SK-N-SH treated with all-trans-retinoic acid at 6 μM for 48 hours (cell line): ENCODE measurements at regions not wholly inside any gene's neighbourhood (a gene's known extent, or its start where the extent isn't known, plus 50 kb on each side); places are given as distances from the start of the nearest gene placed in this dataset.

Experiments
- ATAC-seq: fragments of 200-7000 bp; cut with Tn5 transposase; 3 replicates; pipeline ENCODE4 v1.9.1; 2020; ENCODE audit warnings: mild to moderate bottlenecking, moderate library complexity
- ARNTL ChIP-seq: fragments of 450-650 bp; formaldehyde crosslinking; IDR thresholded peaks from 2 replicates; pipeline ENCODE4 v1.5.0; 2020; ENCODE audit warnings: low read depth, mild to moderate bottlenecking, moderate library complexity, borderline replicate concordance
- BACH2 ChIP-seq: fragments of 250-450 bp; sonication (Bioruptor Pico); IDR thresholded peaks from 2 replicates; pipeline ENCODE4 v1.9.0; 2021; ENCODE audit warnings: mild to moderate bottlenecking, borderline replicate concordance
- CSDC2 ChIP-seq: fragments of 250-450 bp; sonication (Bioruptor Pico); IDR thresholded peaks from 2 replicates; pipeline ENCODE4 v1.5.0; 2020; ENCODE audit warnings: mild to moderate bottlenecking, moderate library complexity
- ESRRG ChIP-seq: fragments of 250-450 bp; sonication (Bioruptor Pico); IDR thresholded peaks from 2 replicates; pipeline ENCODE4 v1.6.1; 2021; ENCODE audit warnings: mild to moderate bottlenecking
- GLIS3 ChIP-seq: fragments of 250-450 bp; sonication (Bioruptor Pico); IDR thresholded peaks from 2 replicates; pipeline ENCODE4 v1.5.0; 2020; ENCODE audit warnings: mild to moderate bottlenecking, moderate library complexity
- ISL1 ChIP-seq: fragments of 250-450 bp; sonication (Bioruptor Pico); IDR thresholded peaks from 2 replicates; pipeline ENCODE4 v2.1.2; 2022; ENCODE audit warnings: mild to moderate bottlenecking, moderate library complexity
- OSR1 ChIP-seq: fragments of 250-450 bp; sonication (Bioruptor Pico); IDR thresholded peaks from 2 replicates; pipeline ENCODE4 v1.8.0; 2022; ENCODE audit warnings: moderate library complexity, mild to moderate bottlenecking, inconsistent platforms
- PPARA ChIP-seq: fragments of 250-450 bp; sonication (Bioruptor Pico); IDR thresholded peaks from 2 replicates; pipeline ENCODE4 v1.5.0; 2020; ENCODE audit warnings: mild to moderate bottlenecking, borderline replicate concordance
- RARB ChIP-seq: fragments of 250-450 bp; sonication (Bioruptor Pico); IDR thresholded peaks from 2 replicates; pipeline ENCODE4 v1.8.0; 2021; ENCODE audit warnings: mild to moderate bottlenecking, moderate library complexity
- SNAI2 ChIP-seq: fragments of 250-450 bp; sonication (Bioruptor Pico); IDR thresholded peaks from 2 replicates; pipeline ENCODE4 v1.5.0; 2020; ENCODE audit warnings: mild to moderate bottlenecking, moderate library complexity
- TCF4 ChIP-seq: fragments of 250-450 bp; sonication (Bioruptor Pico); IDR thresholded peaks from 2 replicates; pipeline ENCODE4 v1.8.0; 2021; ENCODE audit warnings: mild to moderate bottlenecking, moderate library complexity, borderline replicate concordance
- TOX ChIP-seq: fragments of 250-450 bp; sonication (Bioruptor Pico); IDR thresholded peaks from 2 replicates; pipeline ENCODE4 v1.8.0; 2021; ENCODE audit warnings: mild to moderate bottlenecking, moderate library complexity, borderline replicate concordance
- ZC3H10 ChIP-seq: fragments of 250-450 bp; sonication (Bioruptor Pico); IDR thresholded peaks from 2 replicates; pipeline ENCODE4 v1.5.1; 2021; ENCODE audit warnings: mild to moderate bottlenecking, moderate library complexity
- ZFP3 ChIP-seq: fragments of 250-450 bp; sonication (Bioruptor Pico); IDR thresholded peaks from 2 replicates; pipeline ENCODE4 v1.5.0; 2020; ENCODE audit warnings: mild to moderate bottlenecking, moderate library complexity
- ZFP30 ChIP-seq: fragments of 450-650 bp; formaldehyde crosslinking; IDR thresholded peaks from 2 replicates; pipeline ENCODE4 v1.5.0; 2022; ENCODE audit warnings: mild to moderate bottlenecking, moderate library complexity
- ZNF565 ChIP-seq: fragments of 450-650 bp; formaldehyde crosslinking; conservative IDR thresholded peaks from 2 replicates; pipeline ENCODE4 v1.5.0; 2020; ENCODE audit warnings: low read depth, mild to moderate bottlenecking, moderate library complexity
- ZNF70 ChIP-seq: fragments of 450-650 bp; formaldehyde crosslinking; IDR thresholded peaks from 2 replicates; pipeline ENCODE4 v1.5.0; 2020; ENCODE audit warnings: mild to moderate bottlenecking, moderate library complexity
- ZNF8 ChIP-seq: fragments of 450-650 bp; formaldehyde crosslinking; IDR thresholded peaks from 2 replicates; pipeline ENCODE4 v1.5.0; 2020; ENCODE audit warnings: mild to moderate bottlenecking, moderate library complexity
- TF ChIP-seq, protein P1 (sequence below): fragments of 250-450 bp; sonication (Bioruptor Pico); IDR thresholded peaks from 2 replicates; pipeline ENCODE4 v1.5.1; 2020; ENCODE audit warnings: low read depth, mild to moderate bottlenecking, moderate library complexity
- TF ChIP-seq, protein P2 (sequence below): fragments of 250-450 bp; sonication (Bioruptor Pico); IDR thresholded peaks from 2 replicates; pipeline ENCODE4 v1.8.0; 2020; ENCODE audit warnings: mild to moderate bottlenecking, moderate library complexity, borderline replicate concordance
- TF ChIP-seq, protein P3 (sequence below): fragments of 250-450 bp; sonication (Bioruptor Pico); IDR thresholded peaks from 2 replicates; pipeline ENCODE4 v1.5.0; 2020; ENCODE audit warnings: mild to moderate bottlenecking, moderate library complexity
- TF ChIP-seq, protein P4 (sequence below): fragments of 250-450 bp; sonication (Bioruptor Pico); IDR thresholded peaks from 2 replicates; pipeline ENCODE4 v1.5.1; 2021; ENCODE audit warnings: mild to moderate bottlenecking, moderate library complexity
- TF ChIP-seq, protein P5 (sequence below): fragments of 250-450 bp; sonication (Bioruptor Pico); IDR thresholded peaks from 2 replicates; pipeline ENCODE4 v1.8.0; 2021; ENCODE audit warnings: low read depth, mild to moderate bottlenecking, moderate library complexity, borderline replicate concordance

DNA sequence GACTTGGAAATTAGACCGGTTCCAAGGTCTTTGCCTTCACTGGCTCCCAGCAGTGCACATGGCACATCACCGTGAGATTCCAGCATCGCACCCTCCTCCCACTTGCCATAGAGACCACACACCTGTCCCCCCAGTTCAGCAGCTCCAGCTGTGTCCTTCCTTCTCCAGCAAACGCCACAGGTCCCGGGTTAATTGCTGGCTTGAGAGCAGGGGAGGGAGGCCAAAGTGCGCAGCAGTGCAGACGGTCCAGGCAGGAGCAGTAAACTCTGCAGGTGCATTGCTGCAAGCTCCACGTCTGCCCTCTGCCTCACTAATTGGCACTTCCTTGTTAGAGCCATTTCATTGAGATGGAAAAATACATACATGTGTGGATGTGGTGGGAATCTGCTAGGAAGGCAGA lies 65.3 kb downstream of the KLHDC7A start:
- no peak for TF ChIP-seq RARB
- TF ChIP-seq, protein P1, sequence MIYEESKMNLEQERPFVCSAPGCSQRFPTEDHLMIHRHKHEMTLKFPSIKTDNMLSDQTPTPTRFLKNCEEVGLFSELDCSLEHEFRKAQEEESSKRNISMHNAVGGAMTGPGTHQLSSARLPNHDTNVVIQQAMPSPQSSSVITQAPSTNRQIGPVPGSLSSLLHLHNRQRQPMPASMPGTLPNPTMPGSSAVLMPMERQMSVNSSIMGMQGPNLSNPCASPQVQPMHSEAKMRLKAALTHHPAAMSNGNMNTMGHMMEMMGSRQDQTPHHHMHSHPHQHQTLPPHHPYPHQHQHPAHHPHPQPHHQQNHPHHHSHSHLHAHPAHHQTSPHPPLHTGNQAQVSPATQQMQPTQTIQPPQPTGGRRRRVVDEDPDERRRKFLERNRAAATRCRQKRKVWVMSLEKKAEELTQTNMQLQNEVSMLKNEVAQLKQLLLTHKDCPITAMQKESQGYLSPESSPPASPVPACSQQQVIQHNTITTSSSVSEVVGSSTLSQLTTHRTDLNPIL = no peak
- no peak for TF ChIP-seq CSDC2 (CRISPR knock-in tag)
- TF ChIP-seq ZNF8 (CRISPR knock-in tag) = no peak
- no peak for TF ChIP-seq TOX
- TF ChIP-seq ARNTL = no peak
- TF ChIP-seq OSR1 (CRISPR knock-in tag) = no peak
- TF ChIP-seq, protein P2, sequence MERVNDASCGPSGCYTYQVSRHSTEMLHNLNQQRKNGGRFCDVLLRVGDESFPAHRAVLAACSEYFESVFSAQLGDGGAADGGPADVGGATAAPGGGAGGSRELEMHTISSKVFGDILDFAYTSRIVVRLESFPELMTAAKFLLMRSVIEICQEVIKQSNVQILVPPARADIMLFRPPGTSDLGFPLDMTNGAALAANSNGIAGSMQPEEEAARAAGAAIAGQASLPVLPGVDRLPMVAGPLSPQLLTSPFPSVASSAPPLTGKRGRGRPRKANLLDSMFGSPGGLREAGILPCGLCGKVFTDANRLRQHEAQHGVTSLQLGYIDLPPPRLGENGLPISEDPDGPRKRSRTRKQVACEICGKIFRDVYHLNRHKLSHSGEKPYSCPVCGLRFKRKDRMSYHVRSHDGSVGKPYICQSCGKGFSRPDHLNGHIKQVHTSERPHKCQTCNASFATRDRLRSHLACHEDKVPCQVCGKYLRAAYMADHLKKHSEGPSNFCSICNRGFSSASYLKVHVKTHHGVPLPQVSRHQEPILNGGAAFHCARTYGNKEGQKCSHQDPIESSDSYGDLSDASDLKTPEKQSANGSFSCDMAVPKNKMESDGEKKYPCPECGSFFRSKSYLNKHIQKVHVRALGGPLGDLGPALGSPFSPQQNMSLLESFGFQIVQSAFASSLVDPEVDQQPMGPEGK (CRISPR knock-in tag) = no peak
- TF ChIP-seq TCF4 (CRISPR knock-in tag) = no peak
- no peak for TF ChIP-seq ZFP3
- TF ChIP-seq, protein P3, sequence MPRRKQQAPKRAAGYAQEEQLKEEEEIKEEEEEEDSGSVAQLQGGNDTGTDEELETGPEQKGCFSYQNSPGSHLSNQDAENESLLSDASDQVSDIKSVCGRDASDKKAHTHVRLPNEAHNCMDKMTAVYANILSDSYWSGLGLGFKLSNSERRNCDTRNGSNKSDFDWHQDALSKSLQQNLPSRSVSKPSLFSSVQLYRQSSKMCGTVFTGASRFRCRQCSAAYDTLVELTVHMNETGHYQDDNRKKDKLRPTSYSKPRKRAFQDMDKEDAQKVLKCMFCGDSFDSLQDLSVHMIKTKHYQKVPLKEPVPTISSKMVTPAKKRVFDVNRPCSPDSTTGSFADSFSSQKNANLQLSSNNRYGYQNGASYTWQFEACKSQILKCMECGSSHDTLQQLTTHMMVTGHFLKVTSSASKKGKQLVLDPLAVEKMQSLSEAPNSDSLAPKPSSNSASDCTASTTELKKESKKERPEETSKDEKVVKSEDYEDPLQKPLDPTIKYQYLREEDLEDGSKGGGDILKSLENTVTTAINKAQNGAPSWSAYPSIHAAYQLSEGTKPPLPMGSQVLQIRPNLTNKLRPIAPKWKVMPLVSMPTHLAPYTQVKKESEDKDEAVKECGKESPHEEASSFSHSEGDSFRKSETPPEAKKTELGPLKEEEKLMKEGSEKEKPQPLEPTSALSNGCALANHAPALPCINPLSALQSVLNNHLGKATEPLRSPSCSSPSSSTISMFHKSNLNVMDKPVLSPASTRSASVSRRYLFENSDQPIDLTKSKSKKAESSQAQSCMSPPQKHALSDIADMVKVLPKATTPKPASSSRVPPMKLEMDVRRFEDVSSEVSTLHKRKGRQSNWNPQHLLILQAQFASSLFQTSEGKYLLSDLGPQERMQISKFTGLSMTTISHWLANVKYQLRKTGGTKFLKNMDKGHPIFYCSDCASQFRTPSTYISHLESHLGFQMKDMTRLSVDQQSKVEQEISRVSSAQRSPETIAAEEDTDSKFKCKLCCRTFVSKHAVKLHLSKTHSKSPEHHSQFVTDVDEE = no peak
- TF ChIP-seq ZFP30 = no peak
- no peak for TF ChIP-seq ZNF70 (CRISPR knock-in tag)
- TF ChIP-seq, protein P4, sequence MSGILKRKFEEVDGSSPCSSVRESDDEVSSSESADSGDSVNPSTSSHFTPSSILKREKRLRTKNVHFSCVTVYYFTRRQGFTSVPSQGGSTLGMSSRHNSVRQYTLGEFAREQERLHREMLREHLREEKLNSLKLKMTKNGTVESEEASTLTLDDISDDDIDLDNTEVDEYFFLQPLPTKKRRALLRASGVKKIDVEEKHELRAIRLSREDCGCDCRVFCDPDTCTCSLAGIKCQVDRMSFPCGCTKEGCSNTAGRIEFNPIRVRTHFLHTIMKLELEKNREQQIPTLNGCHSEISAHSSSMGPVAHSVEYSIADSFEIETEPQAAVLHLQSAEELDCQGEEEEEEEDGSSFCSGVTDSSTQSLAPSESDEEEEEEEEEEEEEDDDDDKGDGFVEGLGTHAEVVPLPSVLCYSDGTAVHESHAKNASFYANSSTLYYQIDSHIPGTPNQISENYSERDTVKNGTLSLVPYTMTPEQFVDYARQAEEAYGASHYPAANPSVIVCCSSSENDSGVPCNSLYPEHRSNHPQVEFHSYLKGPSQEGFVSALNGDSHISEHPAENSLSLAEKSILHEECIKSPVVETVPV (CRISPR knock-in tag) = no peak
- TF ChIP-seq PPARA (CRISPR knock-in tag) = no peak
- no peak for TF ChIP-seq BACH2 (CRISPR knock-in tag)
- no peak for TF ChIP-seq GLIS3 (CRISPR knock-in tag)
- no peak for ATAC-seq

DNA sequence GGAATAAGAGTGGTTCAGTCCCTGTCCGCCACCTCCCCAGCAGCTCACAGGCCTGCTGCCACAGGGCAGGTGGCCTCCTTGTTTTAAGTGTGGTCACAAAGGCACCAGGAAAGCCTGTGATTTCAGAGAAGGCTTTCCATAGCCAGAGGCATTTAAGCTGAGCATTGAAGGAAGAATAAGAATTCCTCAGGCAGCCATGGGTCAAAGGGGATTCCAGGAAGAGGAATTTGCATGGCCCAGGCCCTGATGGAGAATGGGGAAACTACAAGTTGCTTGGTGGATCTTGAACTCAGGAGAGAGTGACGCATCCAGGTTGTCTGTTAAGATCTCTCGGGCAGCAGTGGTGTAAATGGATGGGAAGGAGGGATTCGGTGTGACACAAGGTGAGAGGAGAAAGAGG lies 66.7 kb downstream of the KLHDC7A start:
- no peak for ATAC-seq
- TF ChIP-seq BACH2 (CRISPR knock-in tag) (no peak), ZFP30 (no peak), CSDC2 (CRISPR knock-in tag) (no peak), TCF4 (CRISPR knock-in tag) (no peak), ISL1 (CRISPR knock-in tag) (no peak), ARNTL (no peak), SNAI2 (CRISPR knock-in tag) (no peak), ESRRG (CRISPR knock-in tag) (no peak), PPARA (CRISPR knock-in tag) (no peak), ZC3H10 (no peak), ZNF565 (CRISPR knock-in tag) (no peak)
- TF ChIP-seq, protein P2 (CRISPR knock-in tag) = no peak
- TF ChIP-seq, protein P5, sequence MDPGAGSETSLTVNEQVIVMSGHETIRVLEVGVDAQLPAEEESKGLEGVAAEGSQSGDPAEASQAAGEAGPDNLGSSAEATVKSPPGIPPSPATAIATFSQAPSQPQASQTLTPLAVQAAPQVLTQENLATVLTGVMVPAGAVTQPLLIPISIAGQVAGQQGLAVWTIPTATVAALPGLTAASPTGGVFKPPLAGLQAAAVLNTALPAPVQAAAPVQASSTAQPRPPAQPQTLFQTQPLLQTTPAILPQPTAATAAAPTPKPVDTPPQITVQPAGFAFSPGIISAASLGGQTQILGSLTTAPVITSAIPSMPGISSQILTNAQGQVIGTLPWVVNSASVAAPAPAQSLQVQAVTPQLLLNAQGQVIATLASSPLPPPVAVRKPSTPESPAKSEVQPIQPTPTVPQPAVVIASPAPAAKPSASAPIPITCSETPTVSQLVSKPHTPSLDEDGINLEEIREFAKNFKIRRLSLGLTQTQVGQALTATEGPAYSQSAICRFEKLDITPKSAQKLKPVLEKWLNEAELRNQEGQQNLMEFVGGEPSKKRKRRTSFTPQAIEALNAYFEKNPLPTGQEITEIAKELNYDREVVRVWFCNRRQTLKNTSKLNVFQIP (CRISPR knock-in tag) = no peak
